PC-9 (cell line): ENCODE measurements at regions not wholly inside any gene's neighbourhood (a gene's known extent, or its start where the extent isn't known, plus 50 kb on each side); places are given as distances from the start of the nearest gene placed in this dataset.
"Not testable (repeated sequence)": the region's sequence is repeated elsewhere in the genome, so short reads cannot be mapped to it uniquely, and the experiment has no call there.

Experiments used
- BruUV-seq: library from RNA; stranded (reverse); fragments of 400-500 nt; replicated peaks from 2 replicates; lab custom pipeline; 2021; lab: Mats Ljungman, UMichigan
- CTCF ChIA-PET: fragments of 300-600 bp; sonication (Branson Sonifier 250); formaldehyde crosslinking; loops from one replicate; lab custom pipeline; 2022; ENCODE audit warnings: antibody characterized with exemption; lab: Charles Lee
- POLR2A ChIA-PET: fragments of 300-600 bp; sonication (Branson Sonifier 250); formaldehyde crosslinking; loops from one replicate; lab custom pipeline; 2022; ENCODE audit warnings: antibody characterized with exemption; ENCODE audit not compliant: unreplicated experiment; lab: Charles Lee
- DNase-seq, 2 experiments: peaks; one replicate each; pipeline versions ENCODE4 v3.0.0 to v3.0.0-alpha.2; 2015 to 2022; ENCODE audit warnings: mixed read lengths in 1 of 2
- H2AFZ ChIP-seq: fragments of 200-600 bp; sonication (generic); 2 replicates; pipeline ENCODE4 v1.8.1; 2017; ENCODE audit warnings: antibody characterized with exemption
- H3F3A ChIP-seq: fragments of 200-600 bp; sonication (generic); 2 replicates; pipeline ENCODE4 v1.8.1; 2017; ENCODE audit warnings: antibody characterized with exemption, mild to moderate bottlenecking, low read depth; ENCODE audit not compliant: insufficient read depth
- H3K27ac ChIP-seq: fragments of 200-600 bp; sonication (generic); 2 replicates; pipeline ENCODE4 v1.6.1; 2016; ENCODE audit warnings: mixed run types
- H3K27me3 ChIP-seq: fragments of 200-600 bp; sonication (generic); 2 replicates; pipeline ENCODE4 v1.6.1; 2016; ENCODE audit warnings: low read depth, mixed run types; ENCODE audit not compliant: insufficient read depth
- H3K36me3 ChIP-seq: fragments of 200-600 bp; sonication (generic); 2 replicates; pipeline ENCODE4 v1.6.1; 2016; ENCODE audit warnings: low read depth, mixed run types
- H3K4me1 ChIP-seq: fragments of 200-600 bp; sonication (generic); replicated peaks from 2 replicates; pipeline ENCODE4 v1.6.1; 2016; ENCODE audit warnings: mixed run types; ENCODE audit not compliant: insufficient read depth
- H3K4me2 ChIP-seq: fragments of 200-600 bp; sonication (generic); 2 replicates; pipeline ENCODE4 v1.6.1; 2017; ENCODE audit warnings: mixed run types
- H3K4me3 ChIP-seq: fragments of 200-600 bp; sonication (generic); 2 replicates; pipeline ENCODE4 v1.6.1; 2016; ENCODE audit warnings: mixed run types
- H3K79me2 ChIP-seq: fragments of 200-600 bp; sonication (generic); 2 replicates; pipeline ENCODE4 v1.6.1; 2017; ENCODE audit warnings: low read depth, mixed run types
- H3K9me2 ChIP-seq: fragments of 200-600 bp; sonication (generic); 2 replicates; pipeline ENCODE4 v1.8.1; 2017; ENCODE audit warnings: mild to moderate bottlenecking; ENCODE audit not compliant: insufficient read depth
- H3K9me3 ChIP-seq: fragments of 200-600 bp; sonication (generic); 2 replicates; pipeline ENCODE4 v1.8.1; 2016; ENCODE audit warnings: low read depth; ENCODE audit not compliant: insufficient read depth
- H4K20me1 ChIP-seq: fragments of 200-600 bp; sonication (generic); 2 replicates; pipeline ENCODE4 v1.8.1; 2017; ENCODE audit not compliant: insufficient read depth
- EZH2 ChIP-seq: fragments of 200-600 bp; sonication (generic); IDR thresholded peaks from 2 replicates; pipeline ENCODE4 v1.8.0; 2017; ENCODE audit warnings: antibody characterized with exemption, low read depth
- intact Hi-C: fragments of 100-400 bp; cut with micrococcal nuclease; formaldehyde crosslinking; loops from one replicate; pipeline ENCODE4 v1.10.0; 2022; ENCODE audit not compliant: unreplicated experiment
- TF ChIP-seq, protein P1 (sequence below): fragments of 200-600 bp; sonication (generic); conservative IDR thresholded peaks from 2 replicates; pipeline ENCODE4 v1.6.1; 2017; ENCODE audit warnings: mixed run types, antibody characterized with exemption, mild to moderate bottlenecking, moderate library complexity

DNA sequence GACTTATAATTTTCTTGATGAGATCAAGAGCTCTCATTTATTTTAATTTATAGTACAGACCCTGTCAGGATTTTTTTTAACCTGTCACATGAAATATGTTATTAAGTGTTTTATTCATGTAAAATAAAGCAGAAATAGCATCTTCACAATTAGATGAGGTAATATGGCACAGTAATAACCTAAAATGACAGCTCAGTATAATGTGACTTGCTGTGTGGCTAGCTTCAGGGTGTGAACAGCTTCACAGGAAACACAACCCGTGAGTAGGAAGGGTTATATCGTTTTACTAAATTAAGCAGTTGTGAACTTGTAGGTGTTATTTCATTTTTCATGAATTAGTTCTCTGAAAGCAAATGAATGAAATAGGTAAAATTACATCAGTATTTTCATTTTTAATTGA is 366.9 kb upstream of the CHORDC1 start:
- 0 out of 2 replicates have a peak, but pooled peaks cover 2% of the 10 kb centered on the region for H3K9me2 ChIP-seq
- no peaks in the 10 kb centered on the region for H3K36me3 ChIP-seq
- H3K4me3 ChIP-seq = no peak overlapping the region
- no peaks in the 10 kb centered on the region for H3K9me3 ChIP-seq
- H3K27me3 ChIP-seq = no peaks in the 10 kb centered on the region
- H3K4me1 ChIP-seq = no peaks in the 10 kb centered on the region
- H3F3A ChIP-seq = no peaks in the 10 kb centered on the region
- intact Hi-C loops = no loop called here
- POLR2A ChIA-PET = no interaction called here
- no peaks in the 10 kb centered on the region for H3K79me2 ChIP-seq
- H2AFZ ChIP-seq = no peak overlapping the region
- TF ChIP-seq, protein P1, sequence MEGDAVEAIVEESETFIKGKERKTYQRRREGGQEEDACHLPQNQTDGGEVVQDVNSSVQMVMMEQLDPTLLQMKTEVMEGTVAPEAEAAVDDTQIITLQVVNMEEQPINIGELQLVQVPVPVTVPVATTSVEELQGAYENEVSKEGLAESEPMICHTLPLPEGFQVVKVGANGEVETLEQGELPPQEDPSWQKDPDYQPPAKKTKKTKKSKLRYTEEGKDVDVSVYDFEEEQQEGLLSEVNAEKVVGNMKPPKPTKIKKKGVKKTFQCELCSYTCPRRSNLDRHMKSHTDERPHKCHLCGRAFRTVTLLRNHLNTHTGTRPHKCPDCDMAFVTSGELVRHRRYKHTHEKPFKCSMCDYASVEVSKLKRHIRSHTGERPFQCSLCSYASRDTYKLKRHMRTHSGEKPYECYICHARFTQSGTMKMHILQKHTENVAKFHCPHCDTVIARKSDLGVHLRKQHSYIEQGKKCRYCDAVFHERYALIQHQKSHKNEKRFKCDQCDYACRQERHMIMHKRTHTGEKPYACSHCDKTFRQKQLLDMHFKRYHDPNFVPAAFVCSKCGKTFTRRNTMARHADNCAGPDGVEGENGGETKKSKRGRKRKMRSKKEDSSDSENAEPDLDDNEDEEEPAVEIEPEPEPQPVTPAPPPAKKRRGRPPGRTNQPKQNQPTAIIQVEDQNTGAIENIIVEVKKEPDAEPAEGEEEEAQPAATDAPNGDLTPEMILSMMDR = no peak
- no peak for TF ChIP-seq EZH2
- DNase-seq = no peak
- no TSS peak for BruUV-seq
- CTCF ChIA-PET = no interaction called here
- no peaks in the 10 kb centered on the region for H4K20me1 ChIP-seq
- no peak overlapping the region for H3K27ac ChIP-seq
- no peak overlapping the region for H3K4me2 ChIP-seq

DNA sequence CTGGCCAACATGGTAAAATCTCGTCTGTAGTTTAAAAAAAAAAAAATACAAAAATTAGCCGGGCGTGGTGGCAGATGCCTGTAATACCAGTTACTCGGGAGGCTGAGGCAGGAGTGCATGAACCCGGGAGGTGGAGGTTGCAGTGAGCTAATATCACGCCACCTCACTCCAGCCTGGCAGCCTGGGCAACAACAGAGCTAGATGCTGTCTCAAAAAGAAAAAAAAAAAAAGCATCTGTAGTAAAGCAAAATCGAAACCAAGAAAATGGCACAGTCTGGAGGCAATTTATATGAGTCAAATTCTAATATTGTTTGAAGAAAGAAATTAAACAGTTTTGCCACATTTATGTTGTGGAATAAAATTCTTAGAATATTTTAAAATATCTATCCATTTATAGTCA is 365.0 kb upstream of the CHORDC1 start:
- Histone ChIP-seq H3K4me3 (no peak overlapping the region), H3K4me2 (no peak overlapping the region), H3K36me3 (no peaks in the 10 kb centered on the region), H3K27ac (no peak overlapping the region), H3K9me3 (no peaks in the 10 kb centered on the region), H3K27me3 (no peaks in the 10 kb centered on the region), H3K79me2 (no peaks in the 10 kb centered on the region), H2AFZ (0 out of 2 replicates have a peak overlapping the region, but pooled peaks have one; percentile 6), H3K4me1 (no peaks in the 10 kb centered on the region), H3K9me2 (0 out of 2 replicates have a peak, but pooled peaks cover 3% of the 10 kb centered on the region), H3F3A (no peaks in the 10 kb centered on the region), H4K20me1 (no peaks in the 10 kb centered on the region)
- no peak for DNase-seq
- intact Hi-C loops = no loop called here
- ChIA-PET CTCF (no interaction called here), POLR2A (no interaction called here)
- TF ChIP-seq, protein P1 = no peak
- TF ChIP-seq EZH2 = no peak
- BruUV-seq = no TSS peak

DNA sequence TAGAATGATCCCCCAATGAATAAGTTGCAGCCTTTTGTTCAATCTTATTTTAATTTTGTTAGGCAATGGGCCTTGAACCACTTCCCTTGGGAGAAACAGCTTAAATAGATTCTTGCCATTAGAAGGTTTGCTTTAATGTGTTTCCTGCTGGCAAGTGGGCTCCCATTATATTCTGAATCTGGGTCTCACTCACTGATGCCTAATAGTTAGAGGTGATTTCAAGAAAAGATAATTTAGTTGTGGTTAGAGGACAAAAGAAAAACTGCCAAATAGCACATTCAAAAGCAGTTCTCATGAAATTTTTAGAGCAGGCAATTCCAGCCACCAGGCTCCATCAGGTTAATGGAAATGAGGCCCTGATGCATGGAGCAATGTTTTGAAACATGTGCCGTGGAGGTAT is 362.6 kb upstream of the CHORDC1 start:
- BruUV-seq = no TSS peak
- Histone ChIP-seq H3K9me3 (no peaks in the 10 kb centered on the region), H2AFZ (no peak overlapping the region), H3K4me1 (no peaks in the 10 kb centered on the region), H3K79me2 (no peaks in the 10 kb centered on the region), H3K27ac (no peak overlapping the region), H4K20me1 (no peaks in the 10 kb centered on the region), H3F3A (no peaks in the 10 kb centered on the region), H3K27me3 (no peaks in the 10 kb centered on the region), H3K9me2 (0 out of 2 replicates have a peak, but pooled peaks cover 3% of the 10 kb centered on the region), H3K36me3 (no peaks in the 10 kb centered on the region), H3K4me3 (no peak overlapping the region), H3K4me2 (no peak overlapping the region)
- ChIA-PET POLR2A (no interaction called here), CTCF (no interaction called here)
- DNase-seq = no peak
- TF ChIP-seq, protein P1 = no peak
- no peak for TF ChIP-seq EZH2
- intact Hi-C loops = no loop called here

DNA sequence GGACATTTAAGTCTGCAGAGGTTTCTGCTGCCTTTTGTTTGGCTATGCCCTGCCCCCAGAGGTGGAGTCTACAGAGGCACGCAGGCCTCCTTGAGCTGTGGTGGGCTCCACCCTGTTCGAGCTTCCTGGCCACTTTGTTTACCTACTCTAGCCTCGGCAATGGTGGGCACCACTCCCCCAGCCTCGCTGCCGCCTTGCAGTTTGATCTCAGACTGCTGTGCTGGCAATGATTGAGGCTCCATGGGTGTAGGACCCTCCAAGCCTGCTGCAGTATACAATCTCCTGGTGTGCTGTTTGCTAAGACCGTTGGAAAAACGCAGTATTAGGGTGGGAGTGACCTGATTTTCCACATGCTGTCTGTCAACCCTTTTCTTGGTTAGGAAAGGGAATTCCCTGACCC is 360.1 kb upstream of the CHORDC1 start:
- H3K36me3 ChIP-seq, BruUV-seq, H3K4me3 ChIP-seq, POLR2A ChIA-PET, H3K9me2 ChIP-seq, DNase-seq, H4K20me1 ChIP-seq, H3K27ac ChIP-seq, H3K27me3 ChIP-seq, CTCF ChIA-PET, H3K4me2 ChIP-seq, H3K79me2 ChIP-seq, H3K9me3 ChIP-seq, H3F3A ChIP-seq, intact Hi-C loops, H3K4me1 ChIP-seq: not testable (repeated sequence)
- 0 out of 2 replicates have a peak overlapping the region, but pooled peaks have one; percentile 26 for H2AFZ ChIP-seq
